ENCODE measurements at regions not wholly inside any gene's neighbourhood (a gene's known extent, or its start where the extent isn't known, plus 50 kb on each side); places are given as distances from the start of the nearest gene placed in this dataset.
"Not testable (repeated sequence)": the region's sequence is repeated elsewhere in the genome, so short reads cannot be mapped to it uniquely, and the experiment has no call there.

DNA sequence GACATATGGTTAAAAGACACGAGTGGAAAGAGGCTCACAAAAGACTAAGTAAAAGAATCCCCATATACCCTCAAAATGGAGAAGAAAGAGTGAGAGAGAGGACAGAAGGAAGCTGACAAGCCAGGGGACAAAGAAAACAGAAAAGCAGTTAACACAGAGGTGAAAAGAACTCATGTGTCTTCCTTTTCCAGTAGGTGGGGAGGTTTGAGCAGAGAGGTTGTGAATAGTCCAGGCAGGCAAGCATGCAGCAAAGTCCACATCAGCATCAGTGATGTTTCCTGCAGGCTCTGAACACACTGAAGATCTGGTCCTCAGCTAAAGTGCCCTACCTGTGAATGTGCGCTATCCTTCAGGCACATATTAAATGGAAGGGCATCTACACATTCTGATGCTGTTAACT is 196.5 kb upstream of the IRAK1BP1 start:
- DNase-seq (ENCODE audit: low read depth, low spot score) = no peak
- ChIA-PET CTCF (no interaction called here), POLR2A (no interaction called here)
- H3K27me3 ChIP-seq (ENCODE audit: control insufficient read depth, insufficient read depth, low read length) = no peaks in the 10 kb centered on the region
- in situ Hi-C loops (cut with HindIII; ENCODE audit: low pct_unique_long_range_greater_than_20kb, low sequenced_read_pairs) = no loop called here
- intact Hi-C loops (cut with micrococcal nuclease; ENCODE audit: unreplicated experiment) = no loop called here
- H3K4me1 ChIP-seq (ENCODE audit: control insufficient read depth, insufficient read depth, low read length) = no peaks in the 10 kb centered on the region
- ATAC-seq = no peak
- TF ChIP-seq, protein P1, sequence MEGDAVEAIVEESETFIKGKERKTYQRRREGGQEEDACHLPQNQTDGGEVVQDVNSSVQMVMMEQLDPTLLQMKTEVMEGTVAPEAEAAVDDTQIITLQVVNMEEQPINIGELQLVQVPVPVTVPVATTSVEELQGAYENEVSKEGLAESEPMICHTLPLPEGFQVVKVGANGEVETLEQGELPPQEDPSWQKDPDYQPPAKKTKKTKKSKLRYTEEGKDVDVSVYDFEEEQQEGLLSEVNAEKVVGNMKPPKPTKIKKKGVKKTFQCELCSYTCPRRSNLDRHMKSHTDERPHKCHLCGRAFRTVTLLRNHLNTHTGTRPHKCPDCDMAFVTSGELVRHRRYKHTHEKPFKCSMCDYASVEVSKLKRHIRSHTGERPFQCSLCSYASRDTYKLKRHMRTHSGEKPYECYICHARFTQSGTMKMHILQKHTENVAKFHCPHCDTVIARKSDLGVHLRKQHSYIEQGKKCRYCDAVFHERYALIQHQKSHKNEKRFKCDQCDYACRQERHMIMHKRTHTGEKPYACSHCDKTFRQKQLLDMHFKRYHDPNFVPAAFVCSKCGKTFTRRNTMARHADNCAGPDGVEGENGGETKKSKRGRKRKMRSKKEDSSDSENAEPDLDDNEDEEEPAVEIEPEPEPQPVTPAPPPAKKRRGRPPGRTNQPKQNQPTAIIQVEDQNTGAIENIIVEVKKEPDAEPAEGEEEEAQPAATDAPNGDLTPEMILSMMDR (IDR thresholded peaks at IDR 0.05) = no peak
- TF ChIP-seq TCF7L2 (IDR thresholded peaks at IDR 0.05; ENCODE audit: low read depth, low read length) = no peak
- no peak for TF ChIP-seq POLR2AphosphoS5 (IDR thresholded peaks at IDR 0.05; ENCODE audit: low read depth, low read length)
- TF ChIP-seq SIN3A (IDR thresholded peaks at IDR 0.05; ENCODE audit: borderline replicate concordance, insufficient read depth, low read depth, low read length) = no peak
- TF ChIP-seq, protein P2, sequence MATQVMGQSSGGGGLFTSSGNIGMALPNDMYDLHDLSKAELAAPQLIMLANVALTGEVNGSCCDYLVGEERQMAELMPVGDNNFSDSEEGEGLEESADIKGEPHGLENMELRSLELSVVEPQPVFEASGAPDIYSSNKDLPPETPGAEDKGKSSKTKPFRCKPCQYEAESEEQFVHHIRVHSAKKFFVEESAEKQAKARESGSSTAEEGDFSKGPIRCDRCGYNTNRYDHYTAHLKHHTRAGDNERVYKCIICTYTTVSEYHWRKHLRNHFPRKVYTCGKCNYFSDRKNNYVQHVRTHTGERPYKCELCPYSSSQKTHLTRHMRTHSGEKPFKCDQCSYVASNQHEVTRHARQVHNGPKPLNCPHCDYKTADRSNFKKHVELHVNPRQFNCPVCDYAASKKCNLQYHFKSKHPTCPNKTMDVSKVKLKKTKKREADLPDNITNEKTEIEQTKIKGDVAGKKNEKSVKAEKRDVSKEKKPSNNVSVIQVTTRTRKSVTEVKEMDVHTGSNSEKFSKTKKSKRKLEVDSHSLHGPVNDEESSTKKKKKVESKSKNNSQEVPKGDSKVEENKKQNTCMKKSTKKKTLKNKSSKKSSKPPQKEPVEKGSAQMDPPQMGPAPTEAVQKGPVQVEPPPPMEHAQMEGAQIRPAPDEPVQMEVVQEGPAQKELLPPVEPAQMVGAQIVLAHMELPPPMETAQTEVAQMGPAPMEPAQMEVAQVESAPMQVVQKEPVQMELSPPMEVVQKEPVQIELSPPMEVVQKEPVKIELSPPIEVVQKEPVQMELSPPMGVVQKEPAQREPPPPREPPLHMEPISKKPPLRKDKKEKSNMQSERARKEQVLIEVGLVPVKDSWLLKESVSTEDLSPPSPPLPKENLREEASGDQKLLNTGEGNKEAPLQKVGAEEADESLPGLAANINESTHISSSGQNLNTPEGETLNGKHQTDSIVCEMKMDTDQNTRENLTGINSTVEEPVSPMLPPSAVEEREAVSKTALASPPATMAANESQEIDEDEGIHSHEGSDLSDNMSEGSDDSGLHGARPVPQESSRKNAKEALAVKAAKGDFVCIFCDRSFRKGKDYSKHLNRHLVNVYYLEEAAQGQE (IDR thresholded peaks at IDR 0.05; ENCODE audit: insufficient read depth in 1 of 2, low read depth in 2 of 2, low read length in 1 of 2) = no peak
- no TSS peak for BruUV-seq (replicated peaks)
- H3K4me3 ChIP-seq (ENCODE audit: low read depth in 2 of 2, low read length in 2 of 2) = no peak overlapping the region
- no peaks in the 10 kb centered on the region for H3K36me3 ChIP-seq (ENCODE audit: control insufficient read depth, insufficient read depth, low read length)
- H3K9me3 ChIP-seq (ENCODE audit: control insufficient read depth, insufficient read depth, low read depth, low read length) = no peaks in the 10 kb centered on the region
- no peak overlapping the region for H3K27ac ChIP-seq (ENCODE audit: low read length)

DNA sequence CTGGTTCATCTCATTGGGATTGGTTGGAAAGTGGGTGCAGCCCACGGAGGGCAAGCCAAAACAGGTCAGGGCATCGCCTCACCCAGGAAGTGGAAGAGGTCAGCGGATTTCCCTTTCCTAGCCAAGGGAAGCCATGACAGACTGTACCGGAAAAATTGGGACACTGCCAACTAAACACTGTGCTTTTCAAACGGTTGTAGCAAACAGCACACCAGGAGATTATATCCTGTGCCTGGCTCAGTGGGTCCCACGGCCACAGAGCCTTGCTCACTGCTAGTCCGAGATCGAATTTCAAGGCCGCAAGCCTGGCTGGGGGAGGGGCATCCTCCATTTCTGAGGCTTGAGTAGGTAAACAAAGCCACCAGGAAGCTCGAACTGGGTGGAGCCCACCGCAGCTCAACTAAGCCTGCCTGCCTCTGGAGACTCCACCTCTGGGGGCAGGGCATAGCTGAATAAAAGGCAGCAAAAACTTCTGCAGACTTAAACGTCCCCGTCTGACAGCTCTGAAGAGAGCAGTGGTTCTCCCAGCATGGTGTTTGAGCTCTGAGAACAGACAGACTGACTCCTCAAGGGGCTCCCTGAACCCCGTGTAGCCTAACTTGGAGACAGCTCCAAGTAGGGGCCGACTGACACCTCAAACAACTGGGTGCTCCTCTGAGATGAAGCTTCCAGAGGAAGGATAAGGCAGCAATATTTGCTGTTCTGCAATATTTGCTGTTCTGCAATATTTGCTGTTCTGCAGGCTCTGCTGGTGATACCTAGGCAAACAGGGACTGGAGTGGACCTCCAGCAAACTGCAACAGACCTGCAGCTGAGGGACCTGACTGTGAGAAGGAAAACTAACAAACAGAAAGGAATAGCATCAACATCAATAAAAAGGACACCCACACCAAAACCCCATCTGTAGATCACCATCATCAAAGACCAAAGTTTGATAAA is 191.0 kb upstream of the IRAK1BP1 start:
- H3K4me3 ChIP-seq (ENCODE audit: low read depth in 2 of 2, low read length in 2 of 2); in situ Hi-C loops (cut with HindIII; ENCODE audit: low pct_unique_long_range_greater_than_20kb, low sequenced_read_pairs); DNase-seq (ENCODE audit: low read depth, low spot score); H3K9me3 ChIP-seq (ENCODE audit: control insufficient read depth, insufficient read depth, low read depth, low read length); POLR2A ChIA-PET; H3K4me1 ChIP-seq (ENCODE audit: control insufficient read depth, insufficient read depth, low read length); intact Hi-C loops (cut with micrococcal nuclease; ENCODE audit: unreplicated experiment); H3K27me3 ChIP-seq (ENCODE audit: control insufficient read depth, insufficient read depth, low read length); H3K27ac ChIP-seq (ENCODE audit: low read length); CTCF ChIA-PET; BruUV-seq (replicated peaks); H3K36me3 ChIP-seq (ENCODE audit: control insufficient read depth, insufficient read depth, low read length); ATAC-seq: not testable (repeated sequence)

DNA sequence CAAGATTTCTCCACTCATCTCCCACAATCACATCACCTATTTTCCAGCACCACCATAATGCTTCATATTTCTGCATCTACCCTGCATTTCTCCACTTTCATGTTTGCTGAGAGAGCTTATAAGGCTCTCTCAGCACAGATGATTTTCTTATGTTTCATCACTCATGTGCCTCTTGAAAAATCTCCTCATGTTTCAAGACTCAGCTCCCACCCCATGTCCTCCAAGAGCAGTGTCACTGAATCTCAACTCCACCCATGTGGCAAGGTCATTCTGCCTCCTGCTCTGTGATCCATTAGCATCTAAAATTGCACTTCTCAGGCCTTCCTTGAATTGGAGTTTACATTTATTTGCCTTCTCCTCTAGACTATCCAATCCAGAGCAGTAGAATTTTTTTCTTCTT is 178.7 kb upstream of the IRAK1BP1 start:
- intact Hi-C loops (cut with micrococcal nuclease; ENCODE audit: unreplicated experiment) = no loop called here
- no peaks in the 10 kb centered on the region for H3K36me3 ChIP-seq (ENCODE audit: control insufficient read depth, insufficient read depth, low read length)
- ChIA-PET CTCF (no interaction called here), POLR2A (no interaction called here)
- in situ Hi-C loops (cut with HindIII; ENCODE audit: low pct_unique_long_range_greater_than_20kb, low sequenced_read_pairs) = no loop called here
- no peak overlapping the region for H3K27ac ChIP-seq (ENCODE audit: low read length)
- no peaks in the 10 kb centered on the region for H3K9me3 ChIP-seq (ENCODE audit: control insufficient read depth, insufficient read depth, low read depth, low read length)
- TF ChIP-seq SIN3A (IDR thresholded peaks at IDR 0.05; ENCODE audit: borderline replicate concordance, insufficient read depth, low read depth, low read length) (no peak), TCF7L2 (IDR thresholded peaks at IDR 0.05; ENCODE audit: low read depth, low read length) (no peak), POLR2AphosphoS5 (IDR thresholded peaks at IDR 0.05; ENCODE audit: low read depth, low read length) (no peak)
- TF ChIP-seq, protein P2 (IDR thresholded peaks at IDR 0.05; ENCODE audit: insufficient read depth in 1 of 2, low read depth in 2 of 2, low read length in 1 of 2) = no peak
- TF ChIP-seq, protein P1 (IDR thresholded peaks at IDR 0.05) = no peak
- no TSS peak for BruUV-seq (replicated peaks)
- ATAC-seq = no peak
- no peaks in the 10 kb centered on the region for H3K4me1 ChIP-seq (ENCODE audit: control insufficient read depth, insufficient read depth, low read length)
- no peaks in the 10 kb centered on the region for H3K27me3 ChIP-seq (ENCODE audit: control insufficient read depth, insufficient read depth, low read length)
- H3K4me3 ChIP-seq (ENCODE audit: low read depth in 2 of 2, low read length in 2 of 2) = no peak overlapping the region
- no peak for DNase-seq (ENCODE audit: low read depth, low spot score)

Data from Panc1 (cell line).